ENCODE measurements at regions not wholly inside any gene's neighbourhood (a gene's known extent, or its start where the extent isn't known, plus 50 kb on each side); places are given as distances from the start of the nearest gene placed in this dataset.
"Not testable (repeated sequence)": the region's sequence is repeated elsewhere in the genome, so short reads cannot be mapped to it uniquely, and the experiment has no call there.

DNA sequence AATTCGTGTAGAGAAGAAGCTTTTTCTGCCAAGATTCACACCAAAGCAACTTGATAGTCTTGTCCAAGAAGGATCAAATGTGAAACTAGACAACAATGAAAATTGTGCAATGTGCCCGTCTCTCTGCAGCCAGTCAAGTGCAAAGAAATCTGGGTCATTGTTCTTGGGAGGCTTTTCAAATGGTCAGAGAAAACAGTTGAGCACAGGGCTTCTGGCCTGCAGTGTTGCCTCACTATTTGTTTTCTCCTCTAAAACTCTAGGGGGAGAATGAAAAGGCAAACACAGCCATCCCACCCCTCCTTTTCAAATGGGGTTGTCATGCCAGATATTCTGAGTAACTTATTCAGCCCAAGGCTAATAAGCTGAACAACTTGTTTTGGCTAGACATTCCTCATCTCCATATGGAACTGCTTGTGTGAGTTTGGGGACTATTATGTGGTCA is 417.6 kb upstream of the CDIN1 start:
- H3K27ac Mint-ChIP-seq, result no peak overlapping the region
- H3K4me3 Mint-ChIP-seq, result no peak overlapping the region
- no peaks in the 10 kb centered on the region for H3K27me3 Mint-ChIP-seq
- H3K36me3 Mint-ChIP-seq (ENCODE audit: low read depth), result no peaks in the 10 kb centered on the region
- no peaks in the 10 kb centered on the region for H3K4me1 Mint-ChIP-seq
- H3K9me3 Mint-ChIP-seq, result peaks cover 5% of the 10 kb centered on the region
- ATAC-seq (replicated peaks), result no peak

DNA sequence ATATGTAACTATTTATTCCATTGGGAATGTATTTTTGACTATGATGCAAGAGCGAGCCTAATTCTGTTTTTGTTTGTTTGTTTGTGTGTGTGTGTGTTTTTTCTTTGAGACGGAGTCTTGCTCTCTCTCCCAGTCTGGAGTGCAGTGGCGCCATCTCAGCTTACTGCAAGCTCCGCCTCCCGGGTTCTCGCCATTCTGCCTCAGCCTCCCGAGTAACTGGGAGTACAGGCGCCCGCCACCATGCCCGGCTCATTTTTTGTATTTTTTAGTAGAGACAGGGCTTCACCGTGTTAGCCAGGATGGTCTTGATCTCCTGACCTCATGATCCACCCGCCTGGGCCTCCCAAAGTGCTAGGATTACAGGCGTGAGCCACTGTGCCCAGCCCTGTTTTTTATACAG is 415.4 kb upstream of the CDIN1 start:
- not testable (repeated sequence) for H3K36me3 Mint-ChIP-seq (ENCODE audit: low read depth); ATAC-seq (replicated peaks); H3K9me3 Mint-ChIP-seq; H3K4me1 Mint-ChIP-seq; H3K4me3 Mint-ChIP-seq; H3K27me3 Mint-ChIP-seq; H3K27ac Mint-ChIP-seq

- no peaks in the 10 kb centered on the region for H3K4me1 Mint-ChIP-seq
- no peak overlapping the region for H3K4me3 Mint-ChIP-seq
- H3K27me3 Mint-ChIP-seq, result no peaks in the 10 kb centered on the region
- no peak for ATAC-seq (replicated peaks)
- H3K36me3 Mint-ChIP-seq (ENCODE audit: low read depth), result no peaks in the 10 kb centered on the region
- no peaks in the 10 kb centered on the region for H3K9me3 Mint-ChIP-seq
- H3K27ac Mint-ChIP-seq, result no peak overlapping the region
These were observed 406.5 kb upstream of the CDIN1 start for GRCh38 chr15:36172955-36173354.

DNA sequence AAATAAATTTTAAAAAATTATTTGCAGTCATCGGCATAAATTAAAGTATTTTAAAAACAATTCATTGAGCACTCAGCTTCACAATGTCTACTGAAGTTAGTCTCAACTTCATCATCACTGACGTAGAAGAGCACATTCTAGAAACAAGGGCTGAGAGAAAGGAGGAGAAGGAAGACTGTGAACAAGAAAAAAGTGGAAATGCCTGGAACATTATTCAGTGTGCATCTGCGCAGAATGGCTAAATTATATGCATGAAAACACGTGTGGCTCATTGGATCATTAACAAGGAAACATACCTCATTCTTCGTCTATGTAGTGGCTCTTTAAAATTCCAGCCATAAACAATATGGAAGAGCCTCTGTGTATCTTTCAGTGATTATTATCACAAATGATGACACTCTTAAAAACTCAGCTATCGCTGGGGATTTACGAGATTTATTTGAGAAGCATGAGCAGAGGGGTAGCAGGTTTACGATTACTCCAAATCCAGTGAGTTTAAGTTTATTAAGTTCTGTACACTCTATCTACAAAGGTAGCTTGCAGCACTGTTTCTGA is 404.2 kb upstream of the CDIN1 start:
- H3K27me3 Mint-ChIP-seq, result no peaks in the 10 kb centered on the region
- no peak overlapping the region for H3K4me3 Mint-ChIP-seq
- H3K9me3 Mint-ChIP-seq, result no peaks in the 10 kb centered on the region
- H3K27ac Mint-ChIP-seq, result no peak overlapping the region
- no peaks in the 10 kb centered on the region for H3K36me3 Mint-ChIP-seq (ENCODE audit: low read depth)
- ATAC-seq (replicated peaks), result no peak
- H3K4me1 Mint-ChIP-seq, result no peaks in the 10 kb centered on the region

- H3K9me3 Mint-ChIP-seq, result no peaks in the 10 kb centered on the region
- H3K27me3 Mint-ChIP-seq, result no peaks in the 10 kb centered on the region
- no peaks in the 10 kb centered on the region for H3K4me1 Mint-ChIP-seq
- H3K27ac Mint-ChIP-seq, result no peak overlapping the region
- H3K36me3 Mint-ChIP-seq (ENCODE audit: low read depth), result no peaks in the 10 kb centered on the region
- no peak overlapping the region for H3K4me3 Mint-ChIP-seq
- ATAC-seq (replicated peaks), result no peak
These were observed 403.6 kb upstream of the CDIN1 start for GRCh38 chr15:36175741-36176291.

DNA sequence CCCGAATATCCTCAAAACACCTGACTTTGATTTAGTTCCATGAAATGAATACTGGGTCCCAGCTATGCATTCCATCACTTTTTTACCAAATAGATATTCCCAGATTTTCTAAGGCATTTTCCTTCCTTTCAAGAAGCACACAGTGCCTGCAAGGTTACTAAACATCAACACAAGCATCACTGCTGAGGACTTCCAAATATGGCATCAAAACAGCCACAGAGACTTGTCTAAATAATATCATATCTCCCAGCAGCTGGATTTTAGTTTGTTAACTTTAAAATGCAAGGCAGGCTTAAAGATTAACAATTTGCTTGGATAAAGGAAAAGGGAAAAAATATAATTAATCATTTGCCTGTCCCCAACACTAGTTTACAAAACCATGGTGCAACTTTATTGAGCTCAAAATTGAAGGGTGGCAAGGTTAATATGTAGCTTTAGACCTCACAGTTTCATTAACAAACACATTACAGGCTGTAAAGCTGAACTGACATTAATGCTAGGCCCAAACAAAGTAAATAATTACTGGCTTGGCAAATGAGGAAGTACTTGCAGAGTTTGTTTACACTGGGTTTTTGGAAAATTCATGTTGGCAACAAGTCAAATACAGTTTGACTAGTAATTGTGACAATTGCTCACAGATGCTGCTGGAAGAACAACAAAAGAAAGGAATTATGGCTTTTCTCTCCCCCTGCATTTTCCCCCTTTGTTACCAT is 401.7 kb upstream of the CDIN1 start:
- Mint-ChIP-seq H3K36me3 (ENCODE audit: low read depth) (no peaks in the 10 kb centered on the region), H3K9me3 (no peaks in the 10 kb centered on the region), H3K27me3 (no peaks in the 10 kb centered on the region), H3K4me1 (no peaks in the 10 kb centered on the region), H3K4me3 (no peak overlapping the region), H3K27ac (no peak overlapping the region)
- ATAC-seq (replicated peaks), result no peak

DNA sequence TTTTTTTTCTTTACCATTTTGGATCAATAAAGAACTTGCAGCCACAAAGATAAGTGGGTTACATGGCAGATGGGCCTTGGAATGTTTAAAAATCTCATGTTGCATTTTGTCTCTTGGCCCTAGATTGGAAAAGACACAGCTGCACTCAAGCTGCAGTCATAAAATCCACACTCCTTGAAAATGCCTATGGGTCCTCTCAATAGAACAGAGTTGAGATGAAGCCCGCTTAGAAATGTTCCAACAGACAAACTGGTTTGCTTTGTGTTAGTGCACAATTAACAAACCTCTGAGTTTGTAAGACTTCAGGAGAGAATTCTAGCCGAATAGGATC is 401.2 kb upstream of the CDIN1 start:
- Mint-ChIP-seq H3K27me3 (no peaks in the 10 kb centered on the region), H3K36me3 (ENCODE audit: low read depth) (no peaks in the 10 kb centered on the region), H3K4me3 (no peak overlapping the region), H3K4me1 (no peaks in the 10 kb centered on the region), H3K27ac (no peak overlapping the region), H3K9me3 (no peaks in the 10 kb centered on the region)
- ATAC-seq (replicated peaks), result no peak

DNA sequence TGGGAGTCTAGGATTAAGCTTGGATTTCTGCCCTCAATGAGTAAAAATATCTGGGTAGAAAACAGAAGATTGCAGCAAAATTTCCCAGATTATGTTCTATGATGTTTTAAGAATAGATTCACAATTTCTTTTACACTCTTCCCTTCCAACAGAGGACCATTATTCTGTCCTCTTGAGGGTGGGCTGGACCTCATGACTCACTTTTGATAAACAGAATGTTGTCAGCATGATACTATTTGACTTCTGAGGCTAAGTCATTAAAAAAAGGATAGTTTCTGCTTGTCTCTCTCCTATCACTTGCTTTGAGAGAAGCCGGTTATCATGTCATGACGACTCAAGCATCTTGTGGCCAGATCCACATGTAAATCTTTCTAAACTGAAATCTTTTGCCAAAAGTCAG is 396.2 kb upstream of the CDIN1 start:
- H3K4me1 Mint-ChIP-seq, result no peaks in the 10 kb centered on the region
- H3K36me3 Mint-ChIP-seq (ENCODE audit: low read depth), result no peaks in the 10 kb centered on the region
- H3K4me3 Mint-ChIP-seq, result no peak overlapping the region
- no peak for ATAC-seq (replicated peaks)
- H3K27me3 Mint-ChIP-seq, result no peaks in the 10 kb centered on the region
- H3K27ac Mint-ChIP-seq, result no peak overlapping the region
- peaks cover 4% of the 10 kb centered on the region for H3K9me3 Mint-ChIP-seq

DNA sequence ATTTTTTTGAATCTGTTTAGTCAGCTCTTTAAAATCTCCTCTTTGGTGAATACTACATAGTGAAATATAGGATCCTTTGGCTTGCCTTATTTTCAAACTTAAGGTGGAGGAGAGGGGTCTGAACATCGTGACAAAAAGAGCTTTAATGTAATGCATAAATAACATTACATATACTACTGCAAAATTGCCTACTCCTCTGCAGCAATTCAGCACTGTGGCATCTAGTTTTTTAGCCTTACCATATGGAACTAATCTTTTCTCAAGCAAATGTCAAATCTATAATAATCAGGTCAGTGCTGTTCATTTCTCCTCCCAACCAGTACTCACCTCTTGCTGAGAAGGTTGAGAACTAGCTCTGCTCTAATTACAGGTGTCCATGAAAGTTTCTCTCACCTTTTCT is 394.0 kb upstream of the CDIN1 start:
- Mint-ChIP-seq H3K9me3 (peaks cover 5% of the 10 kb centered on the region), H3K27ac (no peak overlapping the region), H3K27me3 (no peaks in the 10 kb centered on the region), H3K4me1 (no peaks in the 10 kb centered on the region), H3K4me3 (no peak overlapping the region), H3K36me3 (ENCODE audit: low read depth) (no peaks in the 10 kb centered on the region)
- no peak for ATAC-seq (replicated peaks)

DNA sequence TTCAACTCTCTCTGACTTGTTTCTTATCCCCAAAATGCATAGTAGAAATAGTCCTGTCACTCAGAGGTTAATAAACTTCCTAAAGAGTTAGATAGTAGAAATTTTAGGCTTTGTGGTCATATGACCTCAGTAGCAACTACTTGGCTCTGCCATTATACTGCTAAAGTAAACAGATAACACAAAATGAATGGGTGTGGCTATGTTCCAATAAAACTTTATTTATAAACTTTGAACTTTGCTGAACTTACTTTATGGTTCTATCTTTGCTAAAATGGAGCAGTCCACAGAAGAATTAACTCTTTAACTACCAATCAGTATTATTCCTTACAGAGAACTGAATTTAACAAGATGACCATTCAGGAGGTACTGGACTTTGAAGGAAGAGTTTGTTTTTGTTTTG is 393.6 kb upstream of the CDIN1 start:
- Mint-ChIP-seq H3K27me3 (no peaks in the 10 kb centered on the region), H3K36me3 (ENCODE audit: low read depth) (no peaks in the 10 kb centered on the region), H3K4me1 (no peaks in the 10 kb centered on the region), H3K9me3 (peaks cover 9% of the 10 kb centered on the region), H3K4me3 (no peak overlapping the region), H3K27ac (no peak overlapping the region)
- ATAC-seq (replicated peaks), result no peak

GRCh38 chr15:36186376-36186775 is 393.1 kb upstream of the CDIN1 start:
- H3K9me3 Mint-ChIP-seq, result peaks cover 11% of the 10 kb centered on the region
- no peaks in the 10 kb centered on the region for H3K27me3 Mint-ChIP-seq
- no peak for ATAC-seq (replicated peaks)
- no peak overlapping the region for H3K4me3 Mint-ChIP-seq
- no peaks in the 10 kb centered on the region for H3K4me1 Mint-ChIP-seq
- no peak overlapping the region for H3K27ac Mint-ChIP-seq
- H3K36me3 Mint-ChIP-seq (ENCODE audit: low read depth), result no peaks in the 10 kb centered on the region

- H3K9me3 Mint-ChIP-seq, result peaks cover 10% of the 10 kb centered on the region
- no peaks in the 10 kb centered on the region for H3K4me1 Mint-ChIP-seq
- no peak overlapping the region for H3K4me3 Mint-ChIP-seq
- H3K27ac Mint-ChIP-seq, result no peak overlapping the region
- no peaks in the 10 kb centered on the region for H3K27me3 Mint-ChIP-seq
- H3K36me3 Mint-ChIP-seq (ENCODE audit: low read depth), result no peaks in the 10 kb centered on the region
- ATAC-seq (replicated peaks), result no peak
These were observed 388.0 kb upstream of the CDIN1 start for GRCh38 chr15:36191459-36191858.

GRCh38 chr15:36195361-36196007 is 383.9 kb upstream of the CDIN1 start:
- H3K4me1 Mint-ChIP-seq; H3K36me3 Mint-ChIP-seq (ENCODE audit: low read depth); H3K27ac Mint-ChIP-seq; H3K4me3 Mint-ChIP-seq; ATAC-seq (replicated peaks); H3K9me3 Mint-ChIP-seq; H3K27me3 Mint-ChIP-seq: not testable (repeated sequence)

GRCh38 chr15:36208868-36209582 is 370.4 kb upstream of the CDIN1 start:
- Mint-ChIP-seq H3K4me1 (no peaks in the 10 kb centered on the region), H3K27ac (no peak overlapping the region), H3K4me3 (no peak overlapping the region), H3K27me3 (no peaks in the 10 kb centered on the region), H3K36me3 (ENCODE audit: low read depth) (no peaks in the 10 kb centered on the region), H3K9me3 (peaks cover 4% of the 10 kb centered on the region)
- ATAC-seq (replicated peaks), result no peak

DNA sequence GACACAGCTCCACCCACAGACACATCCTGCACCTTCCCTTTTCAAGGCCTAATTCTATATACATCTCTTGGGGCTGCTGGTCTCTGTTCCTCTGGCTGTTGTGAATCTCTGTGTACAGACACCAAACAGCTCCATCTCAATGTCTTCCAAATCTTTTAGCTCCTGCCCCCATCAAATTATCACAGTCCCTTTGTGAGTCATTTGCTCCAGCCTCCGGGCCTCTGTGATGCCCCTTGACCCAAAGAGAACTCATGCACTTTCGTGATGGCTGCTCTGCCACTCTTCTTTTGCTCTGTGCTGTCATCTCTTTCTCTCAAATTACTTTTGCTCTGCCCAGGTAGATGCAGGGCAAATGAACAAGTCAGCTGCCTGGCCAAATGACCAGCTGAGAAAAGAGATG is 369.0 kb upstream of the CDIN1 start:
- no peaks in the 10 kb centered on the region for H3K27me3 Mint-ChIP-seq

More for the DNA sequence above, 369.0 kb upstream of the CDIN1 start:
- Mint-ChIP-seq H3K4me1 (no peaks in the 10 kb centered on the region), H3K36me3 (ENCODE audit: low read depth) (no peaks in the 10 kb centered on the region), H3K27ac (no peak overlapping the region), H3K9me3 (peaks cover 3% of the 10 kb centered on the region), H3K4me3 (no peak overlapping the region)
- ATAC-seq (replicated peaks), result no peak

Measured in activated T-helper 17 cell treated with anti-CD3 and anti-CD28 coated beads, Interleukin-2, amount 50 U/mL, for 72 hours (primary cell).